Lung microvascular endothelial cell (primary cell): ENCODE measurements at regions not wholly inside any gene's neighbourhood (a gene's known extent, or its start where the extent isn't known, plus 50 kb on each side); places are given as distances from the start of the nearest gene placed in this dataset.
"Not testable (repeated sequence)": the region's sequence is repeated elsewhere in the genome, so short reads cannot be mapped to it uniquely, and the experiment has no call there.

ENCODE experiments used
- DNase-seq, 2 donors: peaks; one replicate each; pipeline versions ENCODE4 v3.0.0 to v3.0.0-alpha.2; 2010; ENCODE audit warnings: low read depth in 2 of 2

GRCh38 chr6:11384531-11385309 is 152.3 kb upstream of the NEDD9 start:
- no peak for DNase-seq

GRCh38 chr6:11381801-11382513 is 149.5 kb upstream of the NEDD9 start:
- DNase-seq: peak; percentile 55 to 74

- peak in 1 of 2 donors; percentile 46 for DNase-seq
Measured at GRCh38 chr6:11380969-11381744, 148.7 kb upstream of the NEDD9 start.

DNA sequence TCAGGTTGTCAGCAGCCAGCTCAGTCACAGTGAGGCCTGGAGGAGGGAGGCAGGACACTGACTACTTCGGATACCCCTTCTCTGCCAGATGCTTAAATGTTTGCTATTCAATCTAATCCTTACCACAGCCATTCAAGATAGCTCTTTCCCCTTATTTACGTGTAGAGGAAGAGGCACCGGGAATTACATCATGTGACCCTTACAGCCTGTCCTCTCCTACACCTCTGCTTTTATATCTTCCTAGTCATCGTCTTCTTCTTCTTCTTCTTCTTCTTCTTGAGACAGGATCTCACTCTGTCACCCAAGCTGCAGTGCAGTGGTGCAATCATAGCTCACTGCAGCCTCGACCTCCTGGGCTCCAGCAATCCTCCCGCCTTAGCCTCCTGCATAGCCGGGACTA is 148.1 kb upstream of the NEDD9 start:
- no peak for DNase-seq

GRCh38 chr6:11379805-11380204 is 147.3 kb upstream of the NEDD9 start:
- no peak for DNase-seq

DNA sequence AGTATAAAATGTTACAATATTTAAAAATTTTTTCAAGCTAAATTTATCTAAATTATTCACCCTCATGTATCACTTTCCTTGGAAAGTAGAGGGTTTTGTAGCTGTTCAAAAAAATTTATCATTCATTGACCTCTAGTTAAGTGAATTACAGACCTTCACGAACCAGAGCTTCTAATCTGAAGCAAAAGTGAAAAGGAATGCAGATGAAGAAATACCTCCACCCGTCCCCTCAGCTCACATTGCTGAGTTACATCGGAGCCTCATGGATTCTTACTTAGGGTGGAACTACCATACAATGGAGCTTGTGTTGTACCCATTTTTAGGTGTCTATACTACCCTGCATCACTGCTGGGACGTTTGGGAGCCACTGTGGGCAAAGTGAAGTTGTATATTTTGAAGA is 146.2 kb upstream of the NEDD9 start:
- DNase-seq: no peak

DNA sequence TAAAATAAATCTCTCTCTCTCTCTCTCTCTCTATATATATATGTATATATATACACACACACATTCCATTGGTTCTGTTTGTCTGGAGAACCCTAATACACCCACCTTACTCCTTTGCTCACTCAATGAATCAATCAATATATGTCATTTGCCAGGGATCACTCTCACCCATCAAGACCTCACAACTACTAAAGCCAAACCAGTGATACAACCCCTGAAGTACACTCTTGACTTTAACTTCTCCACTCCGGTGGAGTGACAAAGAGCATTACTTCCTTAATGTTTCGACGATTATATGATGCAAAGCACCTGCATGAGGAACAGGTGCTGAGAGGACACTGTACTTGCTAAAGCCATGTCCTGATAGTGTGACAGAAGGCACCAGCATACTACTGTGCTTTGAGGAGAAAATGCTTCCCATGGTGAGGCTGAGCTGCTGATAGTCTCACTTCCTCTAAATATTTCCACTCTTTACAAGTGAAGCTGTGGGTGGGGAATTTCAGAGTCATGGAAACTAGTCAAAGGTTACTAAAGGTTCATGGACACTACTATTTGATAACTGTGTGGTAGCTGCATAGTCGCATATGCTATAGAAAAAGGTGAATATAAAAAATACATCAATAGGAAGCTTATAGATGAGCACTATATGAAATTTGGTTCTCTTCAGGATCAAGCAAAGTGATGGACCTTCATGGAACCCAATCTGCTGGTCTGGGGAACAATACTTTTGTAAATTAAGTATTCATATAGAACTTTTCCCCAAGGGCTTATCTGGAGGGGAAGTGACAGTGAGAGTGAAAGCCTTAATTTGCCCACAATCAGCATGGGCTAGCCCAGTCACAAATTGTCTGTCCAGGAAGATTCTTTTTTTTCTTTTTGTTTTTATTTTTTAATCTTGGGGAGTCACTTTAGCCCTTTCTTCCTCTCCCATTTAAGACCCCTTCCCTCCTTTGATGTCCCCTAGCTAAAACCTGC is 141.9 kb upstream of the NEDD9 start:
- DNase-seq: peak; percentile 26 to 93

GRCh38 chr6:11373208-11373607 is 140.7 kb upstream of the NEDD9 start:
- no peak for DNase-seq

GRCh38 chr6:11372186-11372790 is 139.8 kb upstream of the NEDD9 start:
- DNase-seq: not testable (repeated sequence)

DNA sequence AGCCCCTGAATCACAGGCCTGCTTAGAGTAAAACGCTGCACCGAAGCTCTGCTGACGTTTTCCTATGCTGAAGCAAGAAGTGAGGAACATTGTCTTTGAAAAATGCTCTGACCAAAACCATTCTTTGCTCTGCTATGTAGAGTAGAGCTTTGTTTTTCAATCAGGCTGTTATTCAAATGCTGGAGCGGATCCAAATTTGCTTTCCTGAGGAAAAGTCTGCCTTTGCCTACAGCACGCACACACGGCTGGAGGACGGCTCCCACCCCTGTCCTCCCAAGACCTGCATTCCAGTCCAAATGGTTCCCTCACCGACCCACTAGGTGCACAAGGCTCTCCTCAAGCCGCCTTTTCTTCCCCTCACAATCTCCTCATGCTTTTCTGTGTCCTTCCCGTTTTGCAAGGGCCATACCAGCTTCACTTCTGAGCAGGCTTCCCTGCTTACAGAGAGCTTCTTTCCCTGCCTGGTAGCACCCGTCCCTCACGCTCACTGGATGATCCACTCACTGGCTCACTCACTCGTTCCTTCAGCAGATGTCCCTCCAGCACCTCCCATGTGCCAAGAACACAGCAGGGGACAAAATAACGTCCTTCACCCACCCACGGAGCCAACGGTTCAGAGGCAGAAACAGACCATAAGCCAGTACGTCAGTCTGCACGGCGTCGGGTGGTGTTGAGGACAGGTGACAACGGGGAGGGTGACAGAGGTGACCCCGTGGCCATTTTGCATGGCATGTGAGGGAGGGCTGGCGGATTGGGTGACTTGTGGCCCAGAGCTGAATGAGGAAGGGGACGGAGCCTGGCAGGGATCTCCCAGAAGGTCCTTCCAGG is 137.9 kb upstream of the NEDD9 start:
- DNase-seq: peak; percentile 94 to 97

DNA sequence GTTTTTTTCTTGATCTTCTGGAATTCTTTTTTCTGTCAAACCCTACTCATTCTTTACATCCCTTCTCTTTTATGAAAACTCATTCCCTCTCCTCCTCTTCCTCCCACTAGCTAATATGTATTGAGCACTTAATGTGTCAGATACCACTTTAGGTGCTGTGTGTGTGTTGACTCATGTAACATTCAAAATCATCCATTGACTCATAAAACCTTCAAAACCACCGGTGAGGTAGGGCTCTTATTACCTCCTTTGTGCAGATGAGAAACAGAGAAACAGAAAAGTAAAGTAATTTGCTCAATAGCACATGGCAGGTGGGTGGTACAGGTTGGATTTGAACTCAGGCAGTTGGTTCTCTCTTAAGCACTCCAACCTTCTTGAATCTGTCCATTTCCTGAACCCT is 136.3 kb upstream of the NEDD9 start:
- peak in 1 of 2 donors; percentile 21 for DNase-seq

- DNase-seq: peak in 1 of 2 donors; percentile 72
Measured at GRCh38 chr6:11368264-11368663, 135.8 kb upstream of the NEDD9 start.

DNA sequence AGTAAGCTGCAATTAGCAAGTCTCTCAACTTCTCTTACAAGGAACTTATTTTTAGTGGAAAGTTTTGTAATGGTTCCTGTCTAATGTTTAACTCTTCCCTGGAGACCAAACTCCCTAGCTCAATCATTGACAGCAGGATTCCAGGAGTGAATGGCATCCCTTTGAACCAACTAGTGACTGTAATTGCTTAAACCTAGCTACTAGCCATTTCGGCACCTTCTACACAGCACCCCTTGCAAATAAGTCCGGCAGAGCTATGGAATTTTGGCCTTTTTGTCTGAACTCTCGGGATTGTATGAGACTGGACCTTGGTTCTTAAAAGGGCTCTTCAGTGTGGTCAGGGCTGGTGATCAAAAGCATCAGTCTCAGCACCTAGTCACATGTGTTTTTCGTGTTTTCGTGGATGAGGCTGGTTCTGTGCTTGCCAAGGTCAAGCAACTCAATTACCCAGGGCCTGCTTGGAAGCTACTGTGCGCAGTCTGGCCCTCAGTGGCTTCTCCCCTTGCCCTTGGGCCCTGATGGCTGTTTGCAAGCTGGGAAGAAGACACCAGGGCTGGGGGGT is 135.3 kb upstream of the NEDD9 start:
- peak in 1 of 2 donors; percentile 11 for DNase-seq

DNA sequence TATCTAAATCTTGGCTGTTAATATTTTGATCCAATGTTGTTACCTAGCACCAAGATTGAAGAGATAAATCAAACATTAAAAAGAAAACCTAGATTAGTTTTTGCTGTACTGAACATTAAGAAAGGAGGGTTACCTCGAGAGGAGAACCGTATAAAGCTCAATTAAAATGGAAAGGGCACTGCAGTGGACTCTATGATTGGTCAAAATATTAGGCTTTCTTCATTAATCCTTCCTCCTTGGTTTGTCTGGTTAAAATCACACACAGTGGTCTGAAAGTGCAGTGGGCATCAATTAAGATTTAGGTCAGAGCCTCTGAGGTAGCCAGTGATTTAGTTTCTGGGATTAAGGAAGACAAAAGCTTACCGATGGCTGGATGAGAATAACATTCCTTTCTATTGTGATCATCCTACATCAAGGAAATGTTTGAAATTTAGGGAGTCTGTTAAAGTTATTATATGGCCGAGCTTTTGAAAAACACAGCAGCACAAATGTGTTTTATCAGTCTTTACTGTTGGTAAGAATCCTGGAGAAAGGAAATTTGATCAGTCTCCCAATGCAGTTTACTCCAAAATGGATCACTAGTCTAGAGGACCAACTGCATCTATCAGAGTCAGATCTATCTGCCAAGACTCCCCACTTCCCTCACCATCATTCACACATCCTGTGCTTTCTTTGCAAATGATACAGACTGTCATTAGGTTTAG is 134.6 kb upstream of the NEDD9 start:
- DNase-seq: peak in 1 of 2 donors; percentile 65

DNA sequence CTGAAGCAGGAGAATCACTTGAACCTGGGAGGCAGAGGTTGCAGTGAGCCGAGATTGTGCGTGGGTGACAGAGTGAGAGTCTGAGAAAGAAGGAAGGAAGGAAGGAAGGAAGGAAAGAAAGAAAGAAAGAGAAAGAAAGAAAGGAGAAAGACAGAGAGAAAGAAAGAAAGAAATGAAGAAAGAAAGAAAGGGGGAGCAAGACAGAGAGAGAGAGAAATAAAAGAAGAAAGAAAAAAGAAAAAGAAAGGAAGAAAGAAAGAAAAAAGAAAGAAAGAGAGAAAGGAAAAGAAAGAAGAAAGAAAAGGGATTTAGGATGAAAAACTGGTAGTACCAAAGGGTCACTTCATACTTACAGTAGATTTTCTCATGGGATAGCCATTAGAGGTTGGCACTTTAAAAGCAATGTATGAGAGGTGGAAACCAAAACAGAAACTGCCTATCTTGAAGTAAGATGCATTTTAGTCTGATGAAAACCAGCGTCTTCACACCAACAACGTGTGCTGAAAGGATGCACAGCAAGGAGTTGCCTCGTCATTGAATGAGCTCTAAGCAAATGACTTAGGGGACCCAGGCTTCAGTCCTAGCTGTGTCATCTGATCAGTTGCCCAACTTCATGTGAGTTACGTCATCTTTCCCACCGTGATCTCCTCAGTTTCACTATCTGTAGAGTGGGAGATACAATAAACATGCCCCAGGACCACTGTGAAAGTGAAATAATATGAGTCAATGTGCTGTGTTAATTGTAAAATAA is 133.9 kb upstream of the NEDD9 start:
- DNase-seq: peak in 1 of 2 donors; percentile 35

DNA sequence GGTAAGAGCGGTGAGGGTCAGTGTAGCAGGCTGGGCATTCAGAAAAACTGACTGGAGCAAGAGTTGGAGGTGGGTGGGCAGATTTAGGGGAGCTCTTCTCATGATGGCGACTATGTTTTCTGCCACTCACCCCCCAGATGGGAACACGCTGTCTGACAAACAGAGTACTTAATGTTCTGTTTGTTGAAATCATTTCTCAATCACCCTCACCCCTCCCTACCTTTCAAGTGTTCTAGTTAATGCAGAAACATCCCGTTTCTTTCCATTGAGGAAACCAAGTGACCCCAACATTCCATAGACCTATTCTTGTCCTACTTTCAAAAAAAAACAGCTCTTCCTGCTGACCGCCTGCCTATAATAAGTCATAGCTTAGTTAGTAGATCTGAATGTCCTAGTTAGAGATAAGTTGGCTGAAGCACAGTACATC is 132.5 kb upstream of the NEDD9 start:
- peak; percentile 67 to 94 for DNase-seq

DNA sequence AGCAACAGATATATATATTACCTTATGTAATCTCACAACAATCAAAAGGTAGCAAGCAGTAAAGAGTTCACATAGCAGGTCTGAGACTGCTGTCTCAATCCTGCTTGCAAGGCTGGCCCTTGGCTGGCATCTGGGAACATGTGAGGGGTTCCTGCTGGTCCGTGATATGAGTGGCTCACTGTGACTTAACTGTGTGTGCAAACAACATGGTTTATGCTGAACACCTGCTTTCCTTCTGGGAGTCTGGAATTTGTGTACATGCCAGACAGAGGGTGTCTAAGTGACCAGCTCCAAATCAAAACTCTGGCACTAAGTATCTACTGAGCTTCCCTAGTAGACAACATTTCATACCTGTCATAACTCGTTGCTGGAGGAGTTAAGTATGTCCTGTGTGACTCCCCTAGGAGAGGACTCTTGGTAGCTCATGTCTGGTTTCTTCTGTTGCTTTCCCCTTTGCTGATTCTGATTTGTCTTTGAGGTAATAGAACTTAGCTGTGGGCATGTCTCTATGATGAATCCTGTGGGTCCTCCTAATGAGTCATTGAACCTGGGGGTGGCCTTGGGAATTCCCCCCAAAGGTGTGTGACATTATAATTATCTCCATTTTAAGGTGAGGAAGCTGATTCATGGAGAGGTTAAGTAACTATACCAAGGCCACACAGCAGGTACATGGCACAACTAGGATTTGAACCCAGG is 131.6 kb upstream of the NEDD9 start:
- peak in 1 of 2 donors; percentile 13 for DNase-seq
